Stimulated activated CD8-positive, alpha-beta memory T cell treated with anti-CD3 and anti-CD28 coated beads, Interleukin-12 subunit alpha, Interleukin-12 subunit beta, amount 100 ng/mL, for 1 hour (primary cell): ENCODE measurements at regions not wholly inside any gene's neighbourhood (a gene's known extent, or its start where the extent isn't known, plus 50 kb on each side); places are given as distances from the start of the nearest gene placed in this dataset.
"Not testable (repeated sequence)": the region's sequence is repeated elsewhere in the genome, so short reads cannot be mapped to it uniquely, and the experiment has no call there.

Experiments
- DNase-seq: peaks from one replicate; pipeline ENCODE4 v3.0.0-alpha.2; 2020; ENCODE audit warnings: low read depth

DNA sequence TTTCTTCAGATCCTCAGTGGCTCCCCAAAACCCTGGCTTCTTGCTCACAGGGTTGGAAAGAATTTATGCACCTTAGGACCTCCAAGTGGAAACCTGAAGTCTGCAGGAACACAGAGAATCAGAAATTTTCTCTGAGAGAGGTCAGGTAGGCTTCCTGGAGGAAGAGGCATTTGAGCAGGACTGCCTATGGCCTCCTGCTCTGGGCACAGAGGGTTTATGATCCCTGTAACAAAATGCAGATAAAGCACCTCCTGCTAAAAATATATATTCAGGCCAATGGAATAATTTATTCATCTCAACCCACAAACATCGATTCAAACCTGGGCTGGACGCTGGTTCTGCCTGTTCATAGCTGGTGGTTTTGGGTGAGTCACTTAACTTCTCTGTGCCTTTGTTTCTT is 68.1 kb upstream of the FGF3 start:
- no peak for DNase-seq

DNA sequence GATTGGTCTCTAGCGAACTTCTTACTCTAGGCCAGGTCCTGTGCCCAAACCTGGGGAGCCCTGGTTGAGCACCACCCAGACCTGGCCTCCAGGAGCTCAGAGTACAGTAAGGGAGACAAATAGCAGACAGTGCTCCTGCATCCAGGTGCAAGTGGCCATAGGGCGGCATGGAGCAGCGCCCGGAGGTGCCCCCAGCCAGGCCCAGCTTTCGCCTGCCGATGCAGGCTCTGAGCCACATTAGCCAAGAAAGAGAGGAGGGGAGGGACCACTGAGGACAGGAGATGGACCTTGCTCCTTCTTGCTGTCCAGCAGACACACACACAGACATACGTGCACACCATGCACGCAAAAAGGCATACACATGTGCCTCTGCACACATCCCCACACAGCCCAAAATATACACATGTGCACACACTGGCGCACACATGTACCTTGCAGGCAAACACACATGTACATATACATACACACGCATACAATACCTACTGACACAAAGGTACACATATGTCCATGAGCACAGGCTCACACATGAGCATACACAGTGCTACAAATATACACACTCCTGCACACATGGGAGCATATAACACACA is 68.7 kb upstream of the FGF3 start:
- no peak for DNase-seq

DNA sequence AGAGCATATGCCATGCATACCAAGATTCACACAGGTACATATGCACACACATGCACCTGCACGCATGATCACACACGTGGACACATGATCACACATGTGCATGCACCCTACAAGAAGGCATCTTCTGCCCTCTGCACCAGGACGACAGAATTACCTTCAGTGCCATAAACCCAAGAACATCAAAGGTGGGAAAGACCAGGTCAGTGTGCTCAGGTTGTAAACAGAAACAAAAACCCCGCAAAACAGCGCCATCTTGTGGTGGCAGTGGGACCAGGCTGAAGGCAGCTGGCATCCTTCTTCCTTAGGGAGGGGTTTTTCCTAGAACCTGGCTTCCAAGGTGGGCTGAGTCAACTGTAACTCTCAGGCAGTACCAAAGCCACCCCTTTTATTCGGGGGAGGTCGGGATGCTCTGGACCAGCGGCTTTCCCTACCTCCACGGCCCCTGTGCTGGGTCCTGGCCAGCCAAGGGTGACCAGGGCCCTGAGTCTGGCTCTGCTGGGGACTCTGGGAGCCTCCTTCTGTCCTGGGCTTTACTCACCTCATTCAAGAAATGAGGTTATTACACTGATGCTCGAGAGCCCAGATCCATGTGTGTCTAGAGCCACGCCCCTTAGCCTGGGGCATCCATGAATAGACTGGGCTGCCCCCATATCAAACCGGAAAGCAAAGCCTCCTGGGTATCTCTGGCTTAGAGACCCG is 69.4 kb upstream of the FGF3 start:
- DNase-seq = peak; percentile 58

DNA sequence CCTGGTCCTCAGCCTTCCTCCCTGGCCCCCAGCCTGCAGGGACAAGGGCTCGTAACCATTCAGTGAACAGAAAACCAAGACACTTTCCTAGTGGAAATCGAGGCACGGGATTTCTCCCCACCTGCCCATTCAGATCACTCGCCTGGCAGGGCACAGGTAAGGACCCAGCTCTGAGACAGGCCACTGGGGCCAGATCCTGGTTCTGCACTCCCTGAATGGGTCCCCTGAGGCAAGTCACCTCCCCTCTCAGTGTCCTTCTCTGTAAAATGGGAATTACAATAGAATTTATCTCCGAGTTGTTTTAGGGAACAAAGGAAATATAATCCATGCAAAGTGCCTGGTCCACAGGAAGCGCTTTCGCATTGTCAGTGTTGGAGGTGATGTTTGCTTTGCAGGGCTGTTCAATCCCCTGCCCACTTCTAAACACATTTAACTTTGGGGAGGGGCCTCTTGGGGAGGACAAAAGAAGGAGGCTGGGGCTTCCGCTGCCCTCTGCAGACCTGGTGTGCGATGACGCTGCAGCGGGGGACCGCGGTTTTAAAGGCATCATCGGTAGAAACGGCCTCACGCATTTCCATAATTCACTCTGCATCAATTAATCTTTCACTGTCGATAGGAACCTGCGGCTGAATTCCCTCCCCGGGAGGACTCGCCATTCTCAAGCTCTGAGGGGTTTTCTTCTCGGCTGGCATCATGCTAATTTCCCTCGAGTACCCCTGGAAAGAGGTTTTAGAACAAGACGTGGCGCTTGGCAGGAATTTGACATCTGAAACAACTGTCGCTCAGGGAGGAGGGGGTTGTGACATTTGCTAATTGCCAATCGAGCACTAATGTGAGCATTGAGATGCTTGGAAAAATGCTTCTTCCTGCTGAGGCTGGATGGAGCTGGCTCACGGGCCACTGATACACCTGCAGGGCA is 70.4 kb upstream of the FGF3 start:
- no peak for DNase-seq

DNA sequence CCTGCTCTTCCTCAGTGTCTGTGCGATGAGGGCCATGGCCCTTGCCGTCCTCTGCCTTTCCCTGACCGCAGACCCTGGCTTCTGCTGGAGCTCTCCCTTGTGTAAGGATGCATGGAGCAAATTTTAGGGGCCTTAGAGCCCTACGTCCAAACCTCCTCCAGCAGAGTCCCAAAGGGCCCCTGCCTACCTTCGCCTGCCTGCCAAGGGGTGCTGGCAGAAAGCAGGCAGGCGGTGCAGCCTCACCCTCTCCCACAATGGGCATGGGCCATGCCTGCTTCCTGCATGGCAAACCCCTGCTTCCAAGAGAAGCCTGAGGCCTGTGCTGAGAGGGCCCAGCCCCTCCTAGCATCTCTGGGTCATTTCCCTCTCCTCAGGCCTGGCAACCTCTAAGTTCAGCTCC is 71.3 kb upstream of the FGF3 start:
- DNase-seq = no peak

DNA sequence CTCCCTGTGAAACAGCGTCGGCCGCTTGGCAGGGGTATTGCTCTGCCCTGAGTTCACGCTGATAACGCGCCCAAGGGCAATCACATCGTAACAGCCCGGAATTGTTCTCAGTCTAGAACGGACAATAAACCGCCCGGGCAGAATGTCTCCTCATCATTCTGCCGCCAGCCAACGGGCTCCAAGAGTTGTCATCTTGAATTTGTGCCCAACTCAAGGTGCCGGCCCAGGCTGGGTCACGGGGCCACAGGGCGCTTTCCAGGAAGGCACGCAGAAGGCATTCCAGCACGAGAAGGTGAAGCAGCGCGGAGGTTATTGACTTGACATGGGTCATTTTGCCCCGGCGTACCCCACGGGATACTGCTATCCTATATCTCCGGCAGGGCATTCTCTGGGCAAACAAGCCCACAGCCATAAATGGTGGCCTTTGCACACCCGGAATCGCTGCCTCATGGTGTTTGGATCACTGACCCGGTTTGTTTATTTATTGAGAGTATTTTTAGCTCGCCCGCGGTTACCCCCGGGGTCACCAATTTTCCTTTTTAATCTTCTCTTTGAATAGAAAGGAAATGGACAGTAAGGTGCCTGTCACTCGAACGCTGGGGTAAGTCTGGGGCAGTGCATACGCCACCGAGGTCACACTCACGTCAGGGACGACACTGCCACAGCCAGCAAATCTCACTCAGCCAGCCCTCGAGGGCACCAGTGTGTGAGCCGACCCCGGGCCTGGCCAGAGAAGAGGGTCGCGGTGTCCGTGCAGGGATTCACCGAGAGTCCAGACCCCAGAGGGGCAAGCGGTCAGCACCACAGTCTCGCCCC is 72.4 kb upstream of the FGF3 start:
- no peak for DNase-seq

DNA sequence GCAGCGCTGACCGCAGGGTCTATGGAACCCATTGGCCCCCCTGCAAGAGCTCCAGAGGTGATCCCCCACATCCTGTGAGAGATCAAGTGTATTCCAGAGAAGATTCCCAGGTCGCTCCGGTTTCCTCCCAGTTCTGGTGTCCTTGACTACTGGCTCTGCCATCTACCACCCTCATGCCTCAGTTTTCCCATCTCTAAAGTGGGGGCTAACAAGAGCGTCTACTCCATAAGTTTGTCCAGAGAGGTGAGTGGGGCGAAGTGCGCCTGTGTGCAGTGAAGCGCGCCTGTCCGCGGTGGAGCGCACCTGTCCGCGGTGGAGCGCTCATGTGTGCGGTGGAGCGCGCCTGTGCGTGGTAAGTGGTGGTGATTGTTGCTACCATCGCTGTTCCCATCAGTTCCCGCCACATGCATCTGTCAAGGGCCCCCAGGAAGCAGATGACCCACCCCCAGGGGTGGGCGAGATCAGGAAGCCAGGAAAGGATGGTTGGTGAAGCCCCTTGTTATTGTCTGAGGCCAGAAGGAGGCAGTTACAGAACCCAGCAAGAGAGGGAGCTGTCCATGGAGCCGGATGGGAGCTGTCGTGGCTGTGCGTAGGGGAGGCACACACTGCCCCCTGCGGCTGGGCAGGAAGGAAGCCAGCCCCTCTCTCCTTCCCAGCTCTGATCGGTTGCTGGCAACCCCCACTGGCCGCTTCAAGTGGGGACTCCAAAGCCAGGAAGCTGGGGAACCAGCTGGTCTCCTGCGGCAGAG is 73.2 kb upstream of the FGF3 start:
- no peak for DNase-seq

DNA sequence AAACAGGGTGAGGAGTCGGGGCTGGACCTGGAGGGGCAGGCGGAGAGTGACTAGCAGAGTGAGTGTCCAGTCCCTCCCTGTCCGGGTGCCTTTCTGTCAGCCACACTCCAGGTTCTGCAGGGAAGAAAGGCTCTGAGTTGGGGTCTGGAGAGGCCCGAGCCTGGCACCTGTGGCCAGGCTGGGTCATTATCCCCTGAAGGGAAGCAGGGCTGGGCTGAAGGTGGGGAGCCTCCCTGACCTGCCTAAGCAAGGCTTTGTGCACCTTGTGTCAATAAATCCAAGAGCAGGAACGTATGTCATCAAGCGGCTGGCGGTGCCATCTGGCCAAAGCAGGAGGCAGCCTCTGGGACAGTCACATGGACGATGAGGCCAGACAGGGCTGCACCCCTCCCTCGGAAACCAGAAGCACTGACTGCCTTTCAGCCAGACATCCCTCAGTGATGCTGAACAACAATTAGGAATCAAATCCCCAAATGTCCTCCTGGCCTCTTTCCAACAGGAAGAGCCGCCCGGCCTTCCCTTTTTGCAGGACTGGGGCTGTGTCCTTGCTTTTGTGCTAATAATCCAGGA is 73.9 kb upstream of the FGF3 start:
- DNase-seq = no peak

DNA sequence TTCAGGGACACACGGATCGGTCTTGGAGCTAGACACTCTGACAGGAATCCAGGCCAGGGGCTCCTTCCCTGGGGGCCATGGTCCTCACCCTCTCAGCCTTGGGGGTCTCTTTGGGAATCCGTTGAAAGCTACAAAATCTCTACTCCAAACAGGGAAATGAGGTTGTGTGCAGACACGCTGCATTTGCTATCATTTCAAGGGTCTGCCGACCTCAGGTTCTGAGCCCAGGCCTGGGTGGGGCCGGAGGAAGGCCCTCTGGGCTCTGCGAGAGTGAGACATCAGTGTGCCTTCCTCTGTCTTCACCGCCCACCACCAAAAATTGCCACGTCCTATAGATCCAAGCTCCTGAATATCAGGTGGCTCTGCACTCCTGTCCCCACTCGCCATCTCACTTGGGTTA is 74.4 kb upstream of the FGF3 start:
- no peak for DNase-seq

DNA sequence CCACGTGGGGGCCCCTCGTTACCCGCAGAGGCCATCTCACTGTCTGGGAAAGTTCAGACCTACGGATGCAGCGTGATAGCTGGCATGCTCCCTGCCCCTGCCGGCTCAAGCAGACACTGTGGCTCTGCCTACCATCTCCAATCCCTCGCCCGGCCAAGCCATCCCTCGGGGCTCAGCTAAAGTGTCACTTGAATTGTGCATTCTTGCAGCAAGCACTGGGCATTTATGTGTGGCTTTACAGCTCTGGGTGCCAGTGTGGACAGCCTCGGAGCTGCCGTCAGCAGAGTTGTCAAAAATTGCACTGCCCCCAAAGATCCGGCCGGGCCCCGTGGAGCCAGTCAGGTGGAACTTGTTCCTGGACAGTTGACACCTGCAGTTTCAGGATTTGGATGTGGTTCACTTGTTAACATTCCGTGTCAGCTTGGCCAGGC is 75.0 kb upstream of the FGF3 start:
- no peak for DNase-seq

DNA sequence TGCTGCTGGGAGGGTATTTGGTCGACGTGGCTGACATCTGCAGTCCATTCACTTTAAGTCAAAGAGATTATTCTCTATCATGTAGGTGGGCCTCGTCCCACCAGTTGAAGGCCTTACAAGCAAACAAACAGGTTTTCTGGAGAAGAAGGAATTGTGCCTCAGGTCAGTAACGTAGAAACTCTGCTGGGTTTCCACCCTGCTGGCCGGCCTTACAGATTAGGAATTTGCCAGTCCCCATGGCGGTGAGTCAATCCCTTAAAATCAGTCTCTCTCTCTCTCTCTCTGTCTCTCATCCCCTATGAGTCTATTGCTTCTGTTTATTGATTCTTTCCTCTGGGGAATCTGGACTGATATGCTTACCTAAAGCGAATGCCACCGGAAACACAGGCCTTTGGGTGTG is 75.4 kb upstream of the FGF3 start:
- no peak for DNase-seq

DNA sequence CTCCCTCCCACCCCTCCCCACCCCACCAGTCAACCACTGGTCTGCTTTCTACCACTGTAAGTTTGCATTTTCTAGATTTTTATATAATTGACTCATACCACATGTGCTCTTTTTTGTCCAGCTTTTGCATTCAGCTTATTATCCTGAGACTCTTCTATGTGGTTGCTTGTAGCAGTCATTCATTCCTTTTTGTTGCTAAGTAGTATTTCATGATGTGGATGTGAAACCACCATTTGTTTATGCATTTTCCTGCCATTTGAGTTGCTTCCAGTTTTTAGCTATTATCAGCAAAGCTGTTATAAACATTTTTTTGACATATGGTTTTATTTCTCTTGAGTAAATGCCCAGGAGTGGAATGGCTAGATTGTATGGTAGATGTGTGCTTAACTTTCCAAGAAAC is 77.0 kb upstream of the FGF3 start:
- DNase-seq = no peak

DNA sequence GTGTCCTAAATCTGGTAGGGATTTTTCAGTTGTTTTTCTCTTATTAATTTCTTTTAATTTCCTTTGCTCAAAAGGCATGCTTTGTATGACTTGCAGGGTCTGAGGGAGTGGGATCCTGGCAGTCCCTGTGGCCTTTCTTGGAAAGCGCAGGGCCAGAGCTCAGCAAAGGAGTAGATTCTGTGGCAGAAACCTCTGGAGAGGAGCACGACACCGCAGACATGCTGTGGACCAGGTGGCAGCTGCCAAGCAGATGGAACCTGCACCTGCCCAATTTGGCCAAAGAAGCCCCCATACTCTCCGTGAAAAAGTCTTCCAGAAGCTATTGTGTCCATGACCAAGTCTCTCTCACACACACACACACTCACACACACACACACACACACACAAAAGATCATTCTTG is 78.9 kb upstream of the FGF3 start:
- no peak for DNase-seq

DNA sequence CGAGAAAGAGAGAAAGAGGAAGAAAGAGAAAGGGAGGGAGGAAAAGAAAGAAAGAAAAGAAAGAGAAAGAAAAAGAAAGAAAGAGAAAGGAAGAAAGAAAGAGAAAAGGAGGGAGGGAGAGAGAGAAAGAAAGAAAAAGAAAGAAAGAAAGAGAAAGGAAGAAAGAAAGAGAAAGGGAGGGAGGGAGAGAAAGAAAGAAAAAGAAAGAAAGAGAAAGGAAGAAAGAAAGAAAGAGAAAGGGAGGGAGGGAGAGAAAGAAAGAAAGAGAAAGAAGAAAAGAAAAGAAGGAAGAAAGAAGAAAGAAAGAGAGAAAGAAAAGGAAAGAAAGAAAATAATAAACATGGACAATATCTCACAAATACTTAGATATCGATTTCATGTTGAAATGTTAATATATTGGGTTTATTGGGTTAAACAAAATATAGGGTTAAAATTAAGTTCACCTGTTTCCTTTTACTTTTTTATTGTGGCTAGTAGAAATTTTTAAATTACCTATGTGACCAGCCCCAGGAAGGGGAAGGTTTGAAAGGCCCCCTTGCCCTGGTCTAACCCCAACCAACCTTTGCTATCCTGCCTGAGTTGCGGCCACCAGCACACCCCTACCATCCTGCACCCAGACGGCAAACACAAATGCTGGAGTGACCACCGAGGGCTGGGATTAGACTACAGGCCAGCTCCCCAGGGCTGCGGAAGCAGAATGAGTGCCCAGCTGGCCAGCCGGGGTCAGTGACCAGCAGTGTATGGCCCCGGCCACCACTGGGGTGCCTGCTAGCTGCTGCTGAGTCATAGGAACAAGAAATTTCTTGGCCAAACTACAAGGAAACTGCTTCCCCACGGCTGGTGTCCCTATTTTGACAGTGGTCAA is 81.0 kb upstream of the FGF3 start:
- no peak for DNase-seq

DNA sequence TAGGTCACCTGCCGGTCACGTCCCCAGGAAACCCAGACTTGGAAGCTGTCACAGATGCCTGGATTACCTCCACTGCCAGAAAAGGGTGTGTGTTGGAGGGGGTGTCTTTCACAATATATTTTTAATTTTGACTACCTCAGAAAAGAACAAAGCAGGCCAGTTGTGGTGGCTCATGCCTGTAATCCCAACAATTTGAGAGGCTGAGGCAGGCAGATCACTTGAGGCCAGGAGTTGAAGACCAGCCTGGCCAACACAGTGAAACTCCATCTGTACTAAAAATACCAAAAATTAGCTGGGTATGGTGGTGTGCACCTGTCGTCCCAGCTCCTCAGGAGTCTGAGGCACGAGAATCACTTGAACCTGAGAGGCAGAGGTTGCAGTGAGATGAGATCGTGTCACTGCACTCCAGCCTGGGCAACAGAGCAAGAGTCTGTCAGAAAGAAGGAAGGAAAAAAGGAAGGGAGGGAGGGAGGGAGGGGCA is 81.6 kb upstream of the FGF3 start:
- not testable (repeated sequence) for DNase-seq

DNA sequence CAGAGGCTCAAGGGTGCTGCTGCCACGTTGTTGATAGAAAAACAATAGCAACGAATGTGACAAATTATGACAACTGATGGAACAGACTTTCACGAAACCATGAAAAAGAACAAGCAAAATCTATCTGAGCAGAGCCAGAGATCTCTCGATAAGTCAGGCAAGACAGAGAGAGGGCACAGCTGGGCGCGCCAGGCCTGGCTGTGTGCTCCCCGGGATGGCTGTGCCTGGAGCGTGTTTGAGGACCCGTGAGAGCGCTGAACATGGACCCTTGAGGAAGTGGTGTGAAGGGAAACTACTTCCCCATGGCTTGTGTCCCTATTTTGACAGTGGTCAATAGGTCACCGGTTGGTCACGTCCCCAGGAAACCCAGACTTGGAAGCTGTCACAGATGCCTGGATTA is 83.1 kb upstream of the FGF3 start:
- DNase-seq = no peak

DNA sequence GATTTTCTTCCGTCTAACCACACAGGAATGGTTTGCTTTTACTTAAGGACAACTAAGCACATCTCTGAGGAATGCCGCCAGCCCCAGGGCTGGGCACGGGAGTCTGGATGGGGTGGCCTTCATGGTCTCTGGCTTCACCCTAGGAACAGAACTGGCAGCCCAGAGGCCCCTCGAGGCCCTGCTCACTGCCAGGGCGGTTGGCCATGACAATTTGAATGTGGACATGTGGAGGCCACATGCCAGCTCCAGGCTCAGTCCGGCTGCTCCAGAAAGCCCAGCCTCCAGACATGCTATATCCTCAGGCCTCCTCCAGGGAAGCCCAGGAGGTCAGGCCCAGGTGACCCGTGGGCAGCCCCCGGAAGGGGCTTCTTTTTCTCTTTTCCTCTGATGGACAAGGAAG is 84.0 kb upstream of the FGF3 start:
- no peak for DNase-seq

DNA sequence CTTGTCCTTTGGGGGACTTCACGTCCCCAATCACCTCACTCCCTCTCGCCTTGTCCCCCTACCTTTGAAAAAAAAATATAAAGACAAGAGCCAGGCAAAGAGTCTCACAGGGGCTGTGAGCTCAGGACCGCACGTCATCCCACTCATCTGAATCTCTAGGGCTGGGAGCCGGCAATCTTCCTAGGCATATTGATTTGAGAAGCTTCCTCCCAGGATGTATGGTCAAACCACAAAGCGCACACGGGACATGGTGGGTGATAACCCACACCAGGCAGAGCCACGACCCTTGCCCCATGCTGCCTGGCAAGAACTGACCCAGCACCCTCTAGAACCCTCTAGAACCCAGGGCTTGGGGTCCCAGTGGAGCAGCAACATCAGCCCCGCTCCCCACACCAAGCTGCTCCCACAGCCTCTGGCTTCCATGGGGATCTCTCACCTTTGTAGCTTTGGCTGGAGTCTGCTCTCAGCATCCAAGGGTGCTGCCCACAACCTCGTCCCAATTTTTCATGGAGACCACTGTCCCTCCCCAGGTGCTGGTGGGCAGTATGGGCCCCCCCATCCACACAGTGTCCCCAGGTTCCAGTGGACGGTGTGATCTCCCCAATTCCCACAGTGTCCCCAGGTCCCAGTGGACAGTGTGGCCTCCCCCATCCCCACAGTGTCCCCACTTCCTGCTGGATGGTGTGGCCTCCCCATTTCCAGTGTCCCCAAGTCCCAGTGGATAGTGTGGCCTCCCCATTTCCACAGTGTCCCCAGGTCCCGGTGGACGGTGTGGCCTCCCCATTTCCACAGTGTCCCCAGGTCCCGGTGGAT is 85.2 kb upstream of the FGF3 start:
- DNase-seq = no peak

DNA sequence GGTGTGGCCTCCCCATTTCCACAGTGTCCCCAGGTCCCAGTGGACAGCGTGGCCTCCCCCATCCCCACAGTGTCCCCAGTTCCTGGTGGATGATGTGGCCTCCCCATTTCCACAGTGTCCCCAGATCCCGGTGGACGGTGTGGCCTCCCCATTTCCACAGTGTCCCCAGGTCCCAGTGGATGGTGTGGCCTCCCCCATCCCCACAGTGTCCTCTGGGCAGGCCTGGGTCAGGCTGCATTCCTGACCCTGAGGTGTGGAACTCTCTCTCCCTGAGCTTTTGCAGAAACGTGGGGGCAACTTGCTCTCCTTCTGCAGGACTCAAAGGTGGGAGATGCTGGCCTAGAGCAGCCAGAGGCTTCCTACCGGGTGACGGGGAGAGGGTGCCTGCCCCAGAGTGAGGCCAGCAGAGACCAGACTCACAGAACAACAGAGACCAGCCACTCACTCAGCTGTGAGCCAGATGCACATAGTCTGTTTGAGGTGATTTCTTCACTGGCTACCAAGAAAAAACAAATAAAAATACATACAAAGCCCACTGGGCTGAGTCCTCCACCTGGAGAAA is 85.8 kb upstream of the FGF3 start:
- DNase-seq = no peak
